ENCODE measurements at regions not wholly inside any gene's neighbourhood (a gene's known extent, or its start where the extent isn't known, plus 50 kb on each side); places are given as distances from the start of the nearest gene placed in this dataset.

DNA sequence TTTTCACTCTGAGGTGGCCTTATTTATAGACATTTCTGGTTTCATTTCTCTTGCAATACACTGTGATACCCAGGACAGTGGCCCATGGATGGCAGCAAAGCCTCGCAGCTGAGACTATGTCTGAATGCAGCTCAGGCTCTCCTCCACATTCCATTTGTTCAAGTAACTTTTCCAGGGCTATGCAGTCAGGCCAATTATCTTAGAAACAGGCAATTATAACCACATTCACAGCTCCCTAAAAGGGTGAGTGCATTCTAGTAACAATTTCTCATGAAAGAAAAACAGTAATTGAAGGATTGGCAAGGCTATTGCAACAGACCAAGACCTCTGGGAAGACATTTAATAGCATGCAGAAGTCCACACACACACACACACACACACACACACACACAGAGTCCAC lies 264.0 kb downstream of the TBC1D4 start:
- no peak for TF ChIP-seq POLR2A (IDR thresholded peaks at IDR 0.05)
- TF ChIP-seq, protein P1, sequence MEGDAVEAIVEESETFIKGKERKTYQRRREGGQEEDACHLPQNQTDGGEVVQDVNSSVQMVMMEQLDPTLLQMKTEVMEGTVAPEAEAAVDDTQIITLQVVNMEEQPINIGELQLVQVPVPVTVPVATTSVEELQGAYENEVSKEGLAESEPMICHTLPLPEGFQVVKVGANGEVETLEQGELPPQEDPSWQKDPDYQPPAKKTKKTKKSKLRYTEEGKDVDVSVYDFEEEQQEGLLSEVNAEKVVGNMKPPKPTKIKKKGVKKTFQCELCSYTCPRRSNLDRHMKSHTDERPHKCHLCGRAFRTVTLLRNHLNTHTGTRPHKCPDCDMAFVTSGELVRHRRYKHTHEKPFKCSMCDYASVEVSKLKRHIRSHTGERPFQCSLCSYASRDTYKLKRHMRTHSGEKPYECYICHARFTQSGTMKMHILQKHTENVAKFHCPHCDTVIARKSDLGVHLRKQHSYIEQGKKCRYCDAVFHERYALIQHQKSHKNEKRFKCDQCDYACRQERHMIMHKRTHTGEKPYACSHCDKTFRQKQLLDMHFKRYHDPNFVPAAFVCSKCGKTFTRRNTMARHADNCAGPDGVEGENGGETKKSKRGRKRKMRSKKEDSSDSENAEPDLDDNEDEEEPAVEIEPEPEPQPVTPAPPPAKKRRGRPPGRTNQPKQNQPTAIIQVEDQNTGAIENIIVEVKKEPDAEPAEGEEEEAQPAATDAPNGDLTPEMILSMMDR (IDR thresholded peaks at IDR 0.05): no peak
- DNase-seq: no peak
- 0% methylated on average over 1 of the region's 1 CpG for WGBS, 2 donors
- Histone ChIP-seq H3K27ac (no peak overlapping the region), H3K27me3 (no peaks in the 10 kb centered on the region), H3K9me3 (no peaks in the 10 kb centered on the region), H3K4me1 (no peaks in the 10 kb centered on the region), H3K36me3 (no peaks in the 10 kb centered on the region), H3K4me3 (replicated peaks in 1 of 3) (no peak overlapping the region)
- intact Hi-C loops (cut with DNase I): no loop called here

DNA sequence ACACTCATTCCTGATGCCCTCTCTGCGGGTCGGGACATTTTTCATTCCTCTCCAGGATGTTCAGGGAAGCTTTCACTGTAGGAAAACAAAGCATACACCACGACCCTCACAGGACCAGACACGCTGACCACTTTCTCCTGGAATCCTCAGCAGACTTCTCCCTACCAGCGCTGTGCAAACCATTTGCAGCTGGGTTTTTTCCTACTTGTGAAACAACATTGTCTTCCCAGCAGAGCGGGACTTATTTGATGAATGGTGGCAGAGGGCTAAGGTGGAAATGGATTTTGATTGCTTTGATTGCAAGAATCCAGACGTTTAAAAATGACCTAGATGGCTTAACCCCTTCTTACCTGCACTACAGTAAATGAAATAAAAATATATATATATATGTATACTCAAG lies 265.9 kb downstream of the TBC1D4 start:
- no peaks in the 10 kb centered on the region for H3K4me1 ChIP-seq
- no peaks in the 10 kb centered on the region for H3K36me3 ChIP-seq
- no peaks in the 10 kb centered on the region for H3K27me3 ChIP-seq
- intact Hi-C loops (cut with DNase I): no loop called here
- no peak for TF ChIP-seq POLR2A (IDR thresholded peaks at IDR 0.05)
- TF ChIP-seq, protein P1 (IDR thresholded peaks at IDR 0.05): no peak
- no peak overlapping the region for H3K27ac ChIP-seq
- DNase-seq: no peak
- H3K4me3 ChIP-seq (replicated peaks in 1 of 3): no peak overlapping the region
- WGBS, 2 donors: 35 to 37% methylated on average over 7 of the region's 7 CpGs
- no peaks in the 10 kb centered on the region for H3K9me3 ChIP-seq

DNA sequence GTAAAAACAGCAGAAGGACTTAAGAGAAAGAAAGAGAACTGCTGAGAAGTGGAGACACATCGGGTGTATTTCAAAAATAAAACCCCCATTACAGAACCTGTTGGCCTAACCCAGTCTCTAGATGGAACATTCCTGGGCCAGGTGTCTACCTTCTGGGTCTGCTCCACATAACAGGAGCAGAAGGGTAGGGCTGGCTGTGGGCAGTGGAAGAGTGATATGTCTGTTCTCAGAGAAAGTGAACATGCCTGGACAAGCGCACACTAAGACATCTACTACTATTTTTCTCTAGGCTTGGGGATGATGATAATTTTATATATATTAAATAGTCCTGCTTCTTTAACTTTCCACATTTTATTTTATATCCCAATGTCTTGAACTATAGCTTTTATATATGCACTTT lies 267.1 kb downstream of the TBC1D4 start:
- DNase-seq: no peak
- no peak for TF ChIP-seq POLR2A (IDR thresholded peaks at IDR 0.05)
- TF ChIP-seq, protein P1 (IDR thresholded peaks at IDR 0.05): no peak
- H3K27me3 ChIP-seq: no peaks in the 10 kb centered on the region
- no peaks in the 10 kb centered on the region for H3K9me3 ChIP-seq
- WGBS, 2 donors: 89 to 96% methylated on average over 2 of the region's 2 CpGs
- no peak overlapping the region for H3K27ac ChIP-seq
- no peak overlapping the region for H3K4me3 ChIP-seq (replicated peaks in 1 of 3)
- intact Hi-C loops (cut with DNase I): no loop called here
- H3K4me1 ChIP-seq: no peaks in the 10 kb centered on the region
- no peaks in the 10 kb centered on the region for H3K36me3 ChIP-seq

- no peaks in the 10 kb centered on the region for H3K27me3 ChIP-seq
- intact Hi-C loops (cut with DNase I): no loop called here
- no peak overlapping the region for H3K4me3 ChIP-seq (replicated peaks in 1 of 3)
- H3K4me1 ChIP-seq: no peaks in the 10 kb centered on the region
- no peak overlapping the region for H3K27ac ChIP-seq
- no peak for DNase-seq
- no peaks in the 10 kb centered on the region for H3K9me3 ChIP-seq
- H3K36me3 ChIP-seq: no peaks in the 10 kb centered on the region
- TF ChIP-seq, protein P1 (IDR thresholded peaks at IDR 0.05): no peak
- no peak for TF ChIP-seq POLR2A (IDR thresholded peaks at IDR 0.05)
- 93 to 98% methylated on average over 3 of the region's 3 CpGs for WGBS, 2 donors
Observed at GRCh38 chr13:75202981-75203380, 279.0 kb downstream of the TBC1D4 start.

DNA sequence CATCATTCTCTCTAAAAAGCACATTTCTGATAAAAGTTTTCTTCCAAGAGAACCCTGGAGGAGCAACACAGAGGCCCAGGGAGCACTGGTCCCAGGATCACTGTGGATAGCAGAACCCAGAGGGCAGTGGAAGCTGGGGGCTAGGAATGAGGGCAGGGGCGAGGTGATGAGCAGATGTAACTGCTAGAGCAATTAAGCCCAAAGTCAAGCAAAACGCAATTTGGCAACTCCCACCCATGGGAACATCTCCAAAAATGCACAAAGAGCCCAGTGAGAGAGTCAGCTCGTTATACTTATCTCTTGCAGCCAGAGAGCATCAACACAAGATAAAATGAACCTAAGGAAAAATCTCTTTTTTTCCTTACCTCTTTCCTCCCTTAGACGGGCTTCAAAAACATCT lies 284.2 kb downstream of the TBC1D4 start:
- Histone ChIP-seq H3K4me3 (replicated peaks in 1 of 3) (no peak overlapping the region), H3K27me3 (no peaks in the 10 kb centered on the region), H3K4me1 (no peaks in the 10 kb centered on the region), H3K27ac (no peak overlapping the region), H3K9me3 (no peaks in the 10 kb centered on the region), H3K36me3 (no peaks in the 10 kb centered on the region)
- no peak for TF ChIP-seq POLR2A (IDR thresholded peaks at IDR 0.05)
- TF ChIP-seq, protein P1 (IDR thresholded peaks at IDR 0.05): no peak
- WGBS, 2 donors: 52 to 60% methylated on average over 4 of the region's 4 CpGs
- intact Hi-C loops (cut with DNase I): no loop called here
- no peak for DNase-seq
